ENCODE measurements at regions not wholly inside any gene's neighbourhood (a gene's known extent, or its start where the extent isn't known, plus 50 kb on each side); places are given as distances from the start of the nearest gene placed in this dataset.

DNA sequence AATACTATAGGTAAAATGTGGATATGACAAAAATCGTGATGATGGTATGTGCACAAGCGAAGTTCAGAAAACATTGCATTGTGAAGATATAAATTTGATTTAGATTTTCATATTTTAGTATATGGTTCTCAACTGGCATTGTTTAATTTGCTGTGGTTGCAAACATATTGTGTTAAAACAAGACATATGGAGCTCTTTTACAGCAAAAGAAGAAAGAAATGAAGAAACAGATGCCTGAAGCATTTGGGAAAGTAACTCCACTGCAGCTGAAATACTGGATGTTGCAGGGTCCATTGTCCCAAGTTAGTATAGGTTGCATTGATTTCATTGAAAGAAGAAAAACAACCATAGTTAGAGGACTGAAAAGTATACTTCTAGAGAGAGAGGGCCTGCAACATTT is 185.8 kb upstream of the SSTR1 start:
- Mint-ChIP-seq H3K27me3 (ENCODE audit: low read depth in 3 of 3) (peaks cover 0 to 2% (median 0%) of the 10 kb centered on the region in 3 donors), H3K36me3 (no peaks in the 10 kb centered on the region), H3K4me3 (no peak overlapping the region), H3K9me3 (peaks cover 3 to 16% (median 8%) of the 10 kb centered on the region in 7 donors), H3K27ac (no peak overlapping the region), H3K4me1 (no peaks in the 10 kb centered on the region)
- H3K4me1 ChIP-seq (ENCODE audit: control insufficient read depth in 1 of 2, insufficient read depth in 2 of 2, low read length in 2 of 2): no peaks in the 10 kb centered on the region
- no peak overlapping the region for H2AFZ ChIP-seq (ENCODE audit: insufficient read depth, low read depth, low read length, poor library complexity, severe bottlenecking)
- H3K9ac ChIP-seq (ENCODE audit: insufficient read depth, low read length, poor library complexity, severe bottlenecking): no peak overlapping the region
- WGBS (ENCODE audit: insufficient coverage): no CpG with 5 or more reads among the region's 2 CpGs
- H3K27me3 ChIP-seq (ENCODE audit: control insufficient read depth in 2 of 2, insufficient read depth in 2 of 2, low read length in 2 of 2): no peaks in the 10 kb centered on the region
- no peak for DNase-seq
- H3K4me2 ChIP-seq (replicated peaks; ENCODE audit: extremely low read depth, low read length, poor library complexity, severe bottlenecking): no peak overlapping the region
- H3K27ac ChIP-seq (ENCODE audit: low read depth in 1 of 2, low read length in 2 of 2): no peak overlapping the region
- no peaks in the 10 kb centered on the region for H3K79me2 ChIP-seq (ENCODE audit: insufficient read depth, low read length)
- TF ChIP-seq, protein P1, sequence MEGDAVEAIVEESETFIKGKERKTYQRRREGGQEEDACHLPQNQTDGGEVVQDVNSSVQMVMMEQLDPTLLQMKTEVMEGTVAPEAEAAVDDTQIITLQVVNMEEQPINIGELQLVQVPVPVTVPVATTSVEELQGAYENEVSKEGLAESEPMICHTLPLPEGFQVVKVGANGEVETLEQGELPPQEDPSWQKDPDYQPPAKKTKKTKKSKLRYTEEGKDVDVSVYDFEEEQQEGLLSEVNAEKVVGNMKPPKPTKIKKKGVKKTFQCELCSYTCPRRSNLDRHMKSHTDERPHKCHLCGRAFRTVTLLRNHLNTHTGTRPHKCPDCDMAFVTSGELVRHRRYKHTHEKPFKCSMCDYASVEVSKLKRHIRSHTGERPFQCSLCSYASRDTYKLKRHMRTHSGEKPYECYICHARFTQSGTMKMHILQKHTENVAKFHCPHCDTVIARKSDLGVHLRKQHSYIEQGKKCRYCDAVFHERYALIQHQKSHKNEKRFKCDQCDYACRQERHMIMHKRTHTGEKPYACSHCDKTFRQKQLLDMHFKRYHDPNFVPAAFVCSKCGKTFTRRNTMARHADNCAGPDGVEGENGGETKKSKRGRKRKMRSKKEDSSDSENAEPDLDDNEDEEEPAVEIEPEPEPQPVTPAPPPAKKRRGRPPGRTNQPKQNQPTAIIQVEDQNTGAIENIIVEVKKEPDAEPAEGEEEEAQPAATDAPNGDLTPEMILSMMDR (IDR thresholded peaks at IDR 0.05): no peak
- H3K4me3 ChIP-seq (replicated peaks in 1 of 3; ENCODE audit: low read depth in 2 of 3, low read length in 3 of 3): no peak overlapping the region
- no peaks in the 10 kb centered on the region for H4K20me1 ChIP-seq (ENCODE audit: insufficient read depth, low read length)
- intact Hi-C loops (cut with micrococcal nuclease): no loop called here
- no peaks in the 10 kb centered on the region for H3K36me3 ChIP-seq (replicated peaks in 1 of 2; ENCODE audit: control insufficient read depth in 1 of 2, insufficient read depth in 2 of 2, low read length in 2 of 2)
- H3K9me3 ChIP-seq (replicated peaks in 1 of 2; ENCODE audit: control insufficient read depth in 1 of 2, insufficient read depth in 1 of 2, low read length in 2 of 2): no peaks in the 10 kb centered on the region

DNA sequence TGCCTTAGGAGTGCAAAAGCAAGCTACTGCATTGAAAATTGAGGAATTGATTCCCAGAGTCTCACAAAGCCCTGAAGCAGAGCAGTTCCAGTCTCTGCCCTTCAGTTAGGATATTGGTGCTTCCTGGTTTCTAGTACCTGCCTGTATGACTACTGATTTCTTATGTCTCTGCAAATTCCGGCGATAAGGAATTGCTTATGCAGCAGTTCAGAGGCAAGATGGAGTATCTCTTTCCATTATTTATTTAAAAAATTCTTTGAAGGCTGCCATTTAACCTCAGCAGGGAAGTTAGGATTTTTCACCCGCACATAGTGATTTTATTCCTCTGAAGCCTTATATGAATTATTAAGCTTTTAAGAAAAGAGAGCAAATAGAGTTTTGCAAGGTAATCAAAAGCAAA is 184.9 kb upstream of the SSTR1 start:
- Mint-ChIP-seq H3K4me1 (no peaks in the 10 kb centered on the region), H3K4me3 (peak overlapping the region in 1 of 2 donors; percentile 11), H3K9me3 (peaks cover 3 to 16% (median 8%) of the 10 kb centered on the region in 7 donors), H3K36me3 (no peaks in the 10 kb centered on the region), H3K27ac (no peak overlapping the region), H3K27me3 (ENCODE audit: low read depth in 3 of 3) (peaks cover 0 to 2% (median 0%) of the 10 kb centered on the region in 3 donors)
- Histone ChIP-seq H3K9me3 (replicated peaks in 1 of 2; ENCODE audit: control insufficient read depth in 1 of 2, insufficient read depth in 1 of 2, low read length in 2 of 2) (no peaks in the 10 kb centered on the region), H3K9ac (ENCODE audit: insufficient read depth, low read length, poor library complexity, severe bottlenecking) (no peak overlapping the region), H3K79me2 (ENCODE audit: insufficient read depth, low read length) (no peaks in the 10 kb centered on the region), H3K27ac (ENCODE audit: low read depth in 1 of 2, low read length in 2 of 2) (no peak overlapping the region), H3K27me3 (ENCODE audit: control insufficient read depth in 2 of 2, insufficient read depth in 2 of 2, low read length in 2 of 2) (no peaks in the 10 kb centered on the region), H3K4me2 (replicated peaks; ENCODE audit: extremely low read depth, low read length, poor library complexity, severe bottlenecking) (no peak overlapping the region), H4K20me1 (ENCODE audit: insufficient read depth, low read length) (no peaks in the 10 kb centered on the region), H2AFZ (ENCODE audit: insufficient read depth, low read depth, low read length, poor library complexity, severe bottlenecking) (no peak overlapping the region), H3K4me3 (replicated peaks in 1 of 3; ENCODE audit: low read depth in 2 of 3, low read length in 3 of 3) (no peak overlapping the region), H3K4me1 (ENCODE audit: control insufficient read depth in 1 of 2, insufficient read depth in 2 of 2, low read length in 2 of 2) (no peaks in the 10 kb centered on the region), H3K36me3 (replicated peaks in 1 of 2; ENCODE audit: control insufficient read depth in 1 of 2, insufficient read depth in 2 of 2, low read length in 2 of 2) (no peaks in the 10 kb centered on the region)
- WGBS (ENCODE audit: insufficient coverage): no CpG with 5 or more reads among the region's 3 CpGs
- intact Hi-C loops (cut with micrococcal nuclease): no loop called here
- TF ChIP-seq, protein P1 (IDR thresholded peaks at IDR 0.05): no peak
- no peak for DNase-seq

Measured in CD14-positive monocyte (primary cell).